ENCODE measurements at regions not wholly inside any gene's neighbourhood (a gene's known extent, or its start where the extent isn't known, plus 50 kb on each side); places are given as distances from the start of the nearest gene placed in this dataset.
"Not testable (repeated sequence)": the region's sequence is repeated elsewhere in the genome, so short reads cannot be mapped to it uniquely, and the experiment has no call there.

GRCh38 chrX:65879977-65880799 lies 159.7 kb downstream of the VSIG4 start:
- DNase-seq (ENCODE audit: low read depth in 2 of 2) = no peak
- no peak for TF ChIP-seq CTCF (IDR thresholded peaks at IDR 0.05; ENCODE audit: low read depth, low read length)
- H3K4me3 ChIP-seq (replicated peaks in 1 of 2; ENCODE audit: low read depth in 2 of 2, low read length in 2 of 2) = no peak overlapping the region

GRCh38 chrX:65878456-65878855 lies 161.4 kb downstream of the VSIG4 start:
- H3K4me3 ChIP-seq (replicated peaks in 1 of 2; ENCODE audit: low read depth in 2 of 2, low read length in 2 of 2) = no peak overlapping the region
- no peak for TF ChIP-seq CTCF (IDR thresholded peaks at IDR 0.05; ENCODE audit: low read depth, low read length)

GRCh38 chrX:65877953-65878352 lies 161.9 kb downstream of the VSIG4 start:
- DNase-seq (ENCODE audit: low read depth in 2 of 2) = no peak
- H3K4me3 ChIP-seq (replicated peaks in 1 of 2; ENCODE audit: low read depth in 2 of 2, low read length in 2 of 2) = no peak overlapping the region
- TF ChIP-seq CTCF (IDR thresholded peaks at IDR 0.05; ENCODE audit: low read depth, low read length) = no peak

More at GRCh38 chrX:65878456-65878855, 161.4 kb downstream of the VSIG4 start:
- no peak for DNase-seq (ENCODE audit: low read depth in 2 of 2)

DNA sequence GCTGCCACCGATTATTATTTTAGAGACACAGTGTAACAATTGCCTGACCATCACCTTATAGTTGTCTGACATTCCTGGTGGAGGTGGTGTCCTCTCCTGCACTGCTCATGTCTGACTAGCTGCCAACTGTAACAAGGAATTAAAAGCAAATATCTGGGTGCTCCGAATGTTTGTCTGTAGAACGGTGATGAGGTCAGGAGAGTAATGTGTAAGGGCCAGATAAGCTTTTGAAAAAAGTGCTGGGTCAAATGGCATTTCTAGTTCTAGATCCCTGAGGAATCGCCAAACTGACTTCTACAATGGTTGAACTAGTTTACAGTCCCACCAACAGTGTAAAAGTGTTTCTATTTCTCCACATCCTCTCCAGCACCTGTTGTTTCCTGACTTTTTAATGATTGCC lies 164.3 kb downstream of the VSIG4 start:
- DNase-seq (ENCODE audit: low read depth in 2 of 2); H3K4me3 ChIP-seq (replicated peaks in 1 of 2; ENCODE audit: low read depth in 2 of 2, low read length in 2 of 2): not testable (repeated sequence)

DNA sequence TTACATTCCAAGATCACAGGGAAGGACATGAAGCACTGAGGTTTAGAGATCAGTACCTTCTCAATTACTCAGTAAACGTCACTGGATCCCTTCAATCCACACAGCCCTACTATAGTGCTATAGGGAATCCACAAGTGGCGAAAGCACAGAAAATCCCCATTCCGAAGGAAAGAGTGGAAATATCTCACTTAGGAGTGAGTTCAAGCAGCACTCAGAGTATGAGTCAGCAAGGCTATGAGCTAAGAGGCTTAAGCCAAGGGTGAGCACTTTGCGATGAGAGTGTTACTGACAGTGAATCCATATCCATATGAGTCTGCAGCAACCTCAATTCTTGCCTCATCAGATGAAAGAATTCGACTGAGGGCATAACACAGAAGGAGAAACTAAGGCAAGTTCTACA lies 165.1 kb downstream of the VSIG4 start:
- H3K4me3 ChIP-seq (replicated peaks in 1 of 2; ENCODE audit: low read depth in 2 of 2, low read length in 2 of 2) = no peak overlapping the region
- no peak for TF ChIP-seq CTCF (IDR thresholded peaks at IDR 0.05; ENCODE audit: low read depth, low read length)
- peak in 1 of 2 donors; percentile 13 for DNase-seq (ENCODE audit: low read depth in 2 of 2)

DNA sequence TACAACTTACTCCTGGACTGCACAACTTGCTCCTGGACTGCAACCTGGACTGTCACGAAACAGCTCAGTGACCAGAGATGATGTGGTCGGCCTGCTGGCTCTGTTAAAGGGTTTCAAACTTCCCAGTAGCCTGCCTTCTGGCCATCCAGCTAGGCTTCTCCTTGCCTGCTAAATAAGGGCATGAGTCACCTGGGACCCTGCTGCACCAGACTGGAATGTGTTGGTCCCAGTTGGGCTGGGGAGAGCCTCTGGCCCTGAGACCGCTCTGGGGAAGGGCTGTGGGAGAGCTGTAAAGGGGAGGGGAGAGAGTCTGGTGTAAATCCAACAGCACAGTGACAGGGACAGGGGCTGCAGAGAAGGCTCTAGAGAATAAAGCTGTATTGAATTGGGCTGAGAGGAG lies 165.8 kb downstream of the VSIG4 start:
- no peak for TF ChIP-seq CTCF (IDR thresholded peaks at IDR 0.05; ENCODE audit: low read depth, low read length)
- H3K4me3 ChIP-seq (replicated peaks in 1 of 2; ENCODE audit: low read depth in 2 of 2, low read length in 2 of 2) = no peak overlapping the region
- DNase-seq (ENCODE audit: low read depth in 2 of 2) = no peak

- no peak overlapping the region for H3K4me3 ChIP-seq (replicated peaks in 1 of 2; ENCODE audit: low read depth in 2 of 2, low read length in 2 of 2)
- TF ChIP-seq CTCF (IDR thresholded peaks at IDR 0.05; ENCODE audit: low read depth, low read length) = no peak
- no peak for DNase-seq (ENCODE audit: low read depth in 2 of 2)
Measured at GRCh38 chrX:65873385-65873784, 166.5 kb downstream of the VSIG4 start.

Data from cardiac fibroblast (primary cell).